ENCODE measurements at regions not wholly inside any gene's neighbourhood (a gene's known extent, or its start where the extent isn't known, plus 50 kb on each side); places are given as distances from the start of the nearest gene placed in this dataset.

- no peaks in the 10 kb centered on the region for H3K9me3 Mint-ChIP-seq
- H3K4me1 Mint-ChIP-seq, result no peaks in the 10 kb centered on the region
- no peaks in the 10 kb centered on the region for H3K36me3 Mint-ChIP-seq
- no peak overlapping the region for H3K27ac Mint-ChIP-seq
- no peak overlapping the region for H3K4me3 Mint-ChIP-seq
- no peak for DNase-seq
- CTCF ChIA-PET, result no interaction called here
- no peaks in the 10 kb centered on the region for H3K27me3 Mint-ChIP-seq
Observed at GRCh38 chr6:141269684-141270083, 863.0 kb upstream of the GJE1 start.

DNA sequence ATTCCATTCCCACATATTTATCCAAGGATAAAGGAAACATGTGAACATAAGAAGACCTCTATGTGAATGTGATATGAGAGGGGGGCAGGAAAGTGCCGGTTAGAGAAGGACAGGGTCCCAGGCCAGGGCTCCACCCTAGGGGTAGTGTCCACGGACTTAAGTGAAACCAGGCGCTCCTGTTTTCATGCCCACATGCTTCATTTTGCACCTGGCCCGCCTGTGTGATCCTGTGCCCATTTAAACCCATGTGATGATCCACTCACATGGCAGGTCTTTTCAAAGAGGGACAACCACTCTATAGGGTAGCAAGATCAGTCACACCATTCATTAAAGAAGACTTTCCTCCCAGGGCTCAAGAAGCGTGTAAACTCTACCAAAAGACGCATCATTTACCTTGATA is 865.3 kb upstream of the GJE1 start:
- CTCF ChIA-PET, result no interaction called here
- Mint-ChIP-seq H3K4me1 (no peaks in the 10 kb centered on the region), H3K4me3 (no peak overlapping the region), H3K27ac (no peak overlapping the region), H3K36me3 (no peaks in the 10 kb centered on the region), H3K27me3 (no peaks in the 10 kb centered on the region), H3K9me3 (no peaks in the 10 kb centered on the region)
- DNase-seq, result no peak

DNA sequence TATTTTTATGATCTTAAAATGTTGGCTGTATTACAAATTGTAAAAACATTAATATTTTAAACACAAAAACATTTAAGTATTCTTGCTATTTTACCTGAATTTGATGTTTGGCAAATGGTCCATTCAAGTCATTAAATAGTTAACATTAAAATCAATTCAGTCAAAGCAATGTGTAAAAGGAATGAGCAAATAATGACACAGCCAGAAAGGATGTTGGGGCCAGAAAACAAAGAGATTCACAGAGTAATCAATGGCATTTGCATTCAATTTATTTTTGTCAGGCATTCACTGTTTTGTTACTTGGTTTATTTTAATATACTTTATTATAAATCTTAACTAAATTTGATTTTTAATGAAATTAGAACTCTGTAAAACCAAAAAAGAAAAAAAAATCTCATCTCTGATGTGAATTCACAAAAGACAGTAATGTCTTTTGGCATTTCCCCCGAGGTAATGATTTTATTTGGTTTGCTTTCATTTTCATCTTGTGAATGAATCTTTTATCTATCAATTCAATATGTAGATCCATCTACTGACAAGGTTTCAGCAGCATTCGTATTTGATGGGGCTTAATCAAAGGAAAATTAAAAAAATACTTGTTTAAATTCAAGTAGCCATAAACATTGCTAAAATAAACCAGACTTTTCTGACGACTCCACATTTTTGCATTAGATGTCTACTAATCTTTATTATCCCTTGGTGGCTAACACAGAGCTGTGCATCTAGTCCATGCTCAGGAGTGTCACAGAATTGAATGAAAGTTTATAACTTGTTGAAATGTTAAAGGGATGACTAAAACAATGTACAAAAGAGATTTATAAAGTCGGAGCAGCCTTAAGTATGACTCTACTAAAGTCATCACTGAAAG is 866.7 kb upstream of the GJE1 start:
- DNase-seq, result no peak
- Mint-ChIP-seq H3K27me3 (no peaks in the 10 kb centered on the region), H3K9me3 (no peaks in the 10 kb centered on the region), H3K4me3 (no peak overlapping the region), H3K36me3 (no peaks in the 10 kb centered on the region), H3K4me1 (no peaks in the 10 kb centered on the region), H3K27ac (no peak overlapping the region)
- CTCF ChIA-PET, result no interaction called here

- H3K9me3 Mint-ChIP-seq, result no peaks in the 10 kb centered on the region
- H3K36me3 Mint-ChIP-seq, result no peaks in the 10 kb centered on the region
Observed at GRCh38 chr6:141264101-141264500, 868.6 kb upstream of the GJE1 start.

GRCh38 chr6:141261672-141262060 is 871.1 kb upstream of the GJE1 start:
- Mint-ChIP-seq H3K4me1 (no peaks in the 10 kb centered on the region), H3K27ac (no peak overlapping the region), H3K36me3 (no peaks in the 10 kb centered on the region), H3K4me3 (no peak overlapping the region), H3K9me3 (no peaks in the 10 kb centered on the region), H3K27me3 (no peaks in the 10 kb centered on the region)
- CTCF ChIA-PET, result no interaction called here
- no peak for DNase-seq

More at GRCh38 chr6:141264101-141264500, 868.6 kb upstream of the GJE1 start:
- Mint-ChIP-seq H3K27me3 (no peaks in the 10 kb centered on the region), H3K27ac (no peak overlapping the region), H3K4me1 (no peaks in the 10 kb centered on the region), H3K4me3 (no peak overlapping the region)
- CTCF ChIA-PET, result interaction anchor here (0.7 kb wide), 1 partner anchor 9 kb away, joined by 3 read pairs; no protein-coding TSS in a partner anchor
- DNase-seq, result no peak

GRCh38 chr6:141261016-141261671 is 871.6 kb upstream of the GJE1 start:
- H3K4me3 Mint-ChIP-seq, result no peak overlapping the region
- H3K27ac Mint-ChIP-seq, result no peak overlapping the region
- H3K4me1 Mint-ChIP-seq, result no peaks in the 10 kb centered on the region
- no peaks in the 10 kb centered on the region for H3K27me3 Mint-ChIP-seq
- DNase-seq, result no peak
- CTCF ChIA-PET, result no interaction called here
- H3K9me3 Mint-ChIP-seq, result no peaks in the 10 kb centered on the region
- no peaks in the 10 kb centered on the region for H3K36me3 Mint-ChIP-seq

- no peak overlapping the region for H3K4me3 Mint-ChIP-seq
- no peak for DNase-seq
- no peak overlapping the region for H3K27ac Mint-ChIP-seq
- no peaks in the 10 kb centered on the region for H3K36me3 Mint-ChIP-seq
- H3K27me3 Mint-ChIP-seq, result no peaks in the 10 kb centered on the region
- CTCF ChIA-PET, result no interaction called here
- H3K4me1 Mint-ChIP-seq, result no peaks in the 10 kb centered on the region
- H3K9me3 Mint-ChIP-seq, result no peaks in the 10 kb centered on the region
Observed at GRCh38 chr6:141260627-141261015, 872.1 kb upstream of the GJE1 start.

- H3K4me1 Mint-ChIP-seq, result no peaks in the 10 kb centered on the region
- H3K9me3 Mint-ChIP-seq, result no peaks in the 10 kb centered on the region
- no peak overlapping the region for H3K4me3 Mint-ChIP-seq
- no peak overlapping the region for H3K27ac Mint-ChIP-seq
- H3K36me3 Mint-ChIP-seq, result no peaks in the 10 kb centered on the region
- no peak for DNase-seq
- no peaks in the 10 kb centered on the region for H3K27me3 Mint-ChIP-seq
- CTCF ChIA-PET, result no interaction called here
Observed at GRCh38 chr6:141259807-141260206, 872.9 kb upstream of the GJE1 start.

GRCh38 chr6:141259091-141259490 is 873.6 kb upstream of the GJE1 start:
- CTCF ChIA-PET, result no interaction called here
- no peak for DNase-seq
- no peak overlapping the region for H3K4me3 Mint-ChIP-seq
- H3K27me3 Mint-ChIP-seq, result no peaks in the 10 kb centered on the region
- H3K4me1 Mint-ChIP-seq, result no peaks in the 10 kb centered on the region
- H3K36me3 Mint-ChIP-seq, result no peaks in the 10 kb centered on the region
- H3K27ac Mint-ChIP-seq, result no peak overlapping the region
- H3K9me3 Mint-ChIP-seq, result no peaks in the 10 kb centered on the region

GRCh38 chr6:141258516-141258915 is 874.2 kb upstream of the GJE1 start:
- Mint-ChIP-seq H3K9me3 (no peaks in the 10 kb centered on the region), H3K4me3 (no peak overlapping the region), H3K27ac (no peak overlapping the region), H3K27me3 (no peaks in the 10 kb centered on the region), H3K4me1 (no peaks in the 10 kb centered on the region), H3K36me3 (no peaks in the 10 kb centered on the region)
- CTCF ChIA-PET, result no interaction called here
- DNase-seq, result no peak

DNA sequence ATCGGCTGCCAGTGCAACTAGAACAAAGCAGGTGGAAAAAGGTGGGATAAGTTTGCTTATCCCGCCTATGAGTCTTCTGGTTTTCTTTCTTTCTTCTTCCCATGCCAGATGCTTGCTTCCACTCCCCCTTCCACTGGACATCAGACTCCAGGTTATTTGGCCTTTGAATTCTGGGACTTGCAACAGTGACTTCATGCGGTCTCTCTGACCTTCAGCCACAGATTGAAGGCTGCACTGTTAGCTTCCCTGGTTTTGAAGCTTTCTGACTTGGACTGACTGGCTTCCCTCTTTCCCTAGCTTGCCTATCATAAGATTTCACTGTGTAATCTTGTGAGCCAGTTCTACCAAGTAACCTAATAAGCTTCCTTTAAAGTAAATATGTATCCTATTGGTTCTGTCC is 878.4 kb upstream of the GJE1 start:
- no peaks in the 10 kb centered on the region for H3K4me1 Mint-ChIP-seq
- no peaks in the 10 kb centered on the region for H3K27me3 Mint-ChIP-seq
- no peak overlapping the region for H3K4me3 Mint-ChIP-seq
- CTCF ChIA-PET, result no interaction called here
- no peak overlapping the region for H3K27ac Mint-ChIP-seq
- H3K9me3 Mint-ChIP-seq, result no peaks in the 10 kb centered on the region
- no peak for DNase-seq
- no peaks in the 10 kb centered on the region for H3K36me3 Mint-ChIP-seq

DNA sequence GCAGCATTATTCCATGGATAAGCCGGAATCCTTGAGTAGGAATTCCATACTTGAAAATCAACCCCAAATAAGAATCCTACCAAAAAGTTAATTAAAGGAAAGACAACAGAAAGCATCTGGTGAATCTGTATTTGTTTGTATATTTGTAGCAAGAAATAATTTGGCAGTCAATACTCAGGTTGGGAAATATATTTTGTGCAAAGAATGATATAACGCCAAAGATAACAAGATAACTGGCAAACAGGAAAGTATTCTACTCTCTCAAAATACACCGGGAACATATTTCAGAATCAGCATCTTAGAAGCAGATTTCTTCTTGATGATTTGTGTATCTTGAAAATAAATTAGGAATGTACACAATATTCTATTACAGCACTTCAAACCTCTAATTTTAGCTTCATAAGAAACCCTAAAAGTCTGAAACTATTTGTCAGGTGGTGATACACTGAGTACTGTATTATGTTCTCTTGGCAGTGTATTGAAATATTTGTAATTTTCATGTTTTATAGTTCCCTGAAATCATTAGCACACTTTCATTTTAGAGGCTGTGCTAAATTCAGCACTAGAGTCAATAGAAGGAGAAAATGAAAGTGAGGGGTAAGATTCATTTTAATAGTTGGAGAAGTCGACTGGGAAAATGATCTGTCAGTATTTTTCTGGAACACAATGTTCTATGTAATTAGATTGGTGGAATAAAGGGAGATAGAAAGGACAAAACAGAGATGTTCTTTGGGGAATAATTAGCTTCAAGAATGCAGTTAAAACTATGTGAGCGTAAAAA is 879.7 kb upstream of the GJE1 start:
- CTCF ChIA-PET, result no interaction called here
- no peaks in the 10 kb centered on the region for H3K4me1 Mint-ChIP-seq
- no peak overlapping the region for H3K27ac Mint-ChIP-seq
- H3K4me3 Mint-ChIP-seq, result no peak overlapping the region
- DNase-seq, result no peak
- no peaks in the 10 kb centered on the region for H3K9me3 Mint-ChIP-seq
- H3K27me3 Mint-ChIP-seq, result no peaks in the 10 kb centered on the region
- no peaks in the 10 kb centered on the region for H3K36me3 Mint-ChIP-seq

- Mint-ChIP-seq H3K36me3 (no peaks in the 10 kb centered on the region), H3K27me3 (no peaks in the 10 kb centered on the region), H3K27ac (no peak overlapping the region)
Observed at GRCh38 chr6:141251286-141251685, 881.4 kb upstream of the GJE1 start.

DNA sequence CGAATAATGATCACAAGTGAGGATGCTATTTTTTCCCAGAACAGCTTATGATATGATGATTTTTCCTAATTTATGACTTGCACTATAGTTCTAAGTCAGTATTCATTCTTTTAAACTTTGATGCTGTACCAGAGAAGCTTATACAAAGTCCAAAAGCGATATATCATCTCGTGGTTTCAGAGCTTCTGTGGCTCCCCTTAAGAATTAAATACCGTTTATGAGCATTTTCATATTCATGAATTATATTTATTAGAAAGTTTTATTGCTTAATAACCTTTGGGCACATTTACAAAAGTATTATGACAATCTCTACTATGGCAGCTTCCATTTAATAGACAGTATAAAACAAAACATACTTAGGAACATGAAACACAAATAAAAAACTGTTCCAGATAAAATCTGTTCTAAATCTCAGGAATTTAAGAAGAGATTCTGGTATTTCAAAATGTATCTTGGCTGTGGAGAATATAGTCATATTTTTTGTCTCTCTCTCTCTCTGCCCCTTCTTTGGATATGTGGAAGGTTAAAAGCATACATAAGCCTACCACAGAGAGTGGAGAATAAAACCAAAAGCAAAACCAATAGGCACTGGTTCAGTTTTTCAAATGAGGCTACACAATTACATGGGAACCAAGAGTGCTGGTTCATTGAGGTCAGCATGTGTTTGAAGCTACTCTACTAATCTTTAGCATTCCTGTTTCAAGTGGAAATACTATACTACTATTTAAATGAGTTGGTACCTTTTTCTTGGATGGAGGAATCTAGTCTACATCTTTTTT is 884.5 kb upstream of the GJE1 start:
- DNase-seq, result no peak
- CTCF ChIA-PET, result no interaction called here
- no peaks in the 10 kb centered on the region for H3K4me1 Mint-ChIP-seq

More at GRCh38 chr6:141251286-141251685, 881.4 kb upstream of the GJE1 start:
- CTCF ChIA-PET, result interaction anchor here (0.7 kb wide), 1 partner anchor 310 kb away, joined by 3 read pairs; no protein-coding TSS in a partner anchor
- Mint-ChIP-seq H3K4me3 (no peak overlapping the region), H3K4me1 (no peaks in the 10 kb centered on the region), H3K9me3 (no peaks in the 10 kb centered on the region)
- DNase-seq, result no peak

More for the DNA sequence above, 884.5 kb upstream of the GJE1 start:
- Mint-ChIP-seq H3K9me3 (no peaks in the 10 kb centered on the region), H3K27ac (no peak overlapping the region), H3K36me3 (no peaks in the 10 kb centered on the region), H3K4me3 (no peak overlapping the region), H3K27me3 (no peaks in the 10 kb centered on the region)
